SHP77 (cell line): ENCODE measurements at regions not wholly inside any gene's neighbourhood (a gene's known extent, or its start where the extent isn't known, plus 50 kb on each side); places are given as distances from the start of the nearest gene placed in this dataset.
"Not testable (repeated sequence)": the region's sequence is repeated elsewhere in the genome, so short reads cannot be mapped to it uniquely, and the experiment has no call there.

Experiments
- DNase-seq, 2 experiments: peaks; one replicate each; lab custom pipeline; 2025; lab: John Stamatoyannopoulos, UW

DNA sequence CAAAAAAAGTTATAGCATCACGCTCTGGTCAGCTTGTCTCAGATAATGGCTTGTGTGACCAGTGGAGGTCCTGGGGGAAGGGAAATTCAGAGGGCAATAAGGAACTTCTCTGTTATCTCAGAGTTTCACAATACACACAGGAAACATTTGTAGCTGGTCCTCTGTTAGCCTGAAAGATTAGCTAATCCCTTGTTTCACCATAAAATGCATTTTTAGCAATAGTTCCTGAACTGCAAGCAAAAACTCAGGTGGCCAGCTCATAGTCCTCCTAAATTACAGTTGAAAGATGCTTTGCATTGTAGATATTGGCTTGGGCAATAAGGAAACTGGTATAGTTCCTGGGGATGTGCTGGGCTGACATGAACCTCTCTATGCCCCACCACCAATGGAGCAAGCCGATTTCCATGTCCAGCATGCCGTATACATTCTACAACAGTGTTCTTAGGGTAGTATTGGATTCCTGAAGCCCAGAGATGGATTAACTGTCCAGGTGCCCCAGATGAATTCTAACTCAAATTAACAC is 141.5 kb upstream of the TBL1XR1 start:
- no peak for DNase-seq

DNA sequence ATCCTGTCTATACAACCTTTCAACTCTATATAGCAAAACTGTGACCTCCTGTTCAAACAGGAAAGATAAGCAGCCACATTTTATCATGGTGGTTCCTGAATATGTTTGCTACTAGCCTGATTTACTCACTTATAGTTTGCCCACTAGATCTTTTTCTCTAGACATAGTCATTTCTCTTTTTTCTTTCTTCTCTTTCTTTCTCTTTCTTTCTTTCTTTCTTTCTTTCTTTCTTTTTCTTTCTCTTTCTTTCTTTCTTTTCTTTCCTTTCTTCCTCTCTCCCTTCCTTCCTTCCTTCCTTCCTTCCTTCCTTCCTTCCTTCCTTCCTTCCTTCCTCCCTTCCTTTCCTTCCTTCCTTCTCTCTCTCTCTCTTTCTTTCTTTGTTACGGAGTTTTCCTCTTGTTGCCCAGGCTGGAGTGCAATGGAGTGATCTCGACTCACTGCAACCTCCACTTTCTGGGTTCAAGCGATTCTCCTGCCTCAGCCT is 142.0 kb upstream of the TBL1XR1 start:
- not testable (repeated sequence) for DNase-seq

DNA sequence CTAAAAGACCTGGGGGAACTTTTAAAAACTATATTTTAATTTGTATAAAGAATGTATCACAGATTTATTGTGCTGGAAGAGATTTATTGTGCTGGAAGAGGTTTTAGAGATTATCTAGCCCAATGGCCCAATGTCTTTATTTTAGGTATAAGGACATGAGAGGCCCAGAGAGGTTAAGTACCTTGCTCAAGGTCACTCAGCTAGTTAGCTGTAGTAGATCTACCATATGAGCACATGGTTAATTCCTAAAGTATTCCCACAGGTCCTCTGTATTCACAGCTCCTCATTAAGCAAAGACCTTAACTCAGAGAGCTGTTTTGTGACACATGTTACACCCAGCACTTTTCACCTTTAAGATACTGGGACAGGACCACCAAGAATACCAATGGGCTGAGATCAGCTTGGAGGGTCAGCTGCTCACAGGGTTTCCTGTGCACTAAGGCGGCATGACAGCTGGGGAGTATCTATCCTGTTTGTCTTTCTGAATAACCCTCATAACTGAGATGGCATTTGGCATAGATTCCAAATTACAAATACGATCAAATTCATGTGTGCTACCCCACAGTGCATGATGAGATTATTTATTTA is 143.1 kb upstream of the TBL1XR1 start:
- no peak for DNase-seq

DNA sequence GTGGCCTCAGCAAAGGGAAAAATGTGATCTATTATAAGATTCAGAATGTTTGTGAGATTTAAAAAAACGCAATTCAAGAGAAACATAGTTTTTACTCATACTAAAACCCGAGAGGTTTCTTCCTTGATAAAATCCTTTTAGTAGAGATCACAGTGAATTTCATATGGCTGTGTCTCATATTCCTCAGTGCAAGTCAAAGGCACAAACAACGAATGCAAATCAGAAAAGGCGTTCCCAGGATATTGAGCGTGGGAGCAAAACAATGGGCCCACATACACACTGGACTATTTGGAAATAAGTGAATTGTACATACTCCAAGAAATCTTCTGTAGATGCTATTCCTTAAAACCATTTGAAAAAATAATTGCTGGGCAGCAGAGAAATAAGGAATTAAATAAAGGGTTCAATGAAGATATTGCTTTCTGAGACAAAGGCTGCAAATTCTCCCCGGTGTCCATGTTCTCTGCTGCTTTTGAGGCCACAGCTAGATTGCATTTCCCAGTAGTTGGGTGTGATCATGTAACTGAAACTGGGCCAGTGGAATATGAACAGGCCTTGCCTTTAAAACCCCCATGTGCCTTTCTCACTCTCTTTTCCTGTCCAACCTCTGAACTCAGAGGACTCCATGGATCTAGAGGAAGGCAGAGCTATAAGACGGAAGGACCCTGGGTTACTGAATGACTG is 144.6 kb upstream of the TBL1XR1 start:
- DNase-seq, result no peak

DNA sequence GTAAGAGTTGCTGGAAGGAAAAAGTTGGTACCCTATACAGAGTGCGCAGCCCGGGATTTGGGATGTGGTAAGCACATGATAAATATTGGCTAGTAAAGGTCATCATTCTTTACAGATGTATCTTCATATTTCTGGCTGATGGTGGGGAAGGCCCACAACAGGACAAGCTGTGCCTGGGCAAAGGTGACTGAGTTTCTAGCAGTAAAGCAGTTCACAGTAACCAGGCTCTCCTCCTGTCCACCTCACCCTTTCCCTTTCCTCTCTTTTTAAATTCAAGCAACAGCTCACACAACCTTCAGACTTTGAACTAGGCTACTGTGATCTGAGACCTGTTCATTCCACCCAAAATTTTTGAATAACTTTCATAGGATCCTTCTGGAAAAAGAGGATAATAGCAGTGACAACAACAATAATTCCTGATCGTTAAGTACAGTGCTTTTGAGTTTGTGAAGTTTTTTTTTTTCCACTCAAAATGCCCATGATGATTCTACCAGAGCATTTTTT is 145.9 kb upstream of the TBL1XR1 start:
- no peak for DNase-seq

DNA sequence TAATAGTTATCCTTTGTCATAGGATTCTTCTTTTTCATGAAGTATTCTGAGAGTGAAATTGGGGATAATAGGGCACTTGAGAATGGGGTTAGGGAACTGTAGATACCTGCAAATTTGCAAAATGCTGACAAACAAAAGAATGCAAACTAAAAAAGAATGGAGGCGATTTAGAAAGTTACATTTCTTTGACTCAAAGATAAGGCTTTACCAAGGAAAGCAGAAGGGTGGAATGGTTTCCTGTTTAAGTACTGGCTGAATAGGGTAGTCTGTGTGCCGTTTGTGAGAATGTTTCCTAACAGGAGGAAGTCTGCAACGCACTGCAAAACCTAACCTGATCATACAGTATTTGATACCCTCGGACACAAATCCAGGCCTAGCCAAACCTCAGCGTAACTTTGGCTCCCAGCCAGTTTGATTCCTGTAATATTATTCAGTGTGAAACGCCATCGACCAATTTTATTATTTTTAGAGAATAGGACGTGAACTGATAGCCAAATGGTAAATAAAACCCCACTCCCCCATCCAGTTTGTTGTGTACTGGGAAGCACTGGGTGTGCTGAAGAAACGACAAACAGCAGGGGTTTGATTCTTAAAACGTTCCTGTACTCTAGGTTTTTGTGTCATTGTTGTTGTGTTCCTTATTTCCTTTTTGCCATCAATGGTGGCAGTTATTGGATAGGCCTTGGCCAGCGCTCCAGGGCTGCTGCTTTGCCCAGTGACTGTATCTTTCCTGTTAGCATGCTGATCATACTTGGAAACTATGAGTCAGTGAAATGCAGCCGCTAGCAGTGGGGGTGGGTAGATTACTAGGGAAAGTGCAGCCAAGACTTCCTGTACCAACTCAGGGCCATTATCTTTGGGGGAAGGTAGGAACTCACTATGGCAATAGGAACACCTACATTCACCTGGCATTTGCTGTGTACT is 148.0 kb upstream of the TBL1XR1 start:
- DNase-seq, result peak; percentile 85 to 91

DNA sequence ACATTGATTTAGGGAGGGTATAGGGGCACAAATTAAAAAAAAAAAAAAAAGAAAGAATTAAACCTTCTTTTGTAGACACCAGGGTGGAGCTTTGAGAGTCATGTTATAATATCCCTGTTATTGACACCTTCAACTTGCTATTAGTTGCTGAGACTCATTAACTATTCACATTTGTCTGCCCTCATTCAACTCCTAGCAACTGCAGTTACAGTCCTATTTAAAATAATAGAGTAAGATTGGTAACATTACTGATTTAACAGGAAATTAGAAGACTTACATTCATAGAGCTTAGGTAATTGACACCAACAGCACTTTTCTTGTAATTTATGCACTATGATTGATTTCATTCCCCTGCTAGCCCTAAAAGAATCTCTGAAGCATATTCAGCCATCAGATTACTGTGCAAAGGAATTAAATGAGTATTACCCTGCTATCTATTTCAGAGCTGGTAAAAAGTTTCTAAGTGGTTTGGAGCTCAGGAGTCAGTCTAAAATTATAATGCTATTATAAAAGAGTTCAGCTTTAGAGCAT is 148.8 kb upstream of the TBL1XR1 start:
- DNase-seq, result no peak

DNA sequence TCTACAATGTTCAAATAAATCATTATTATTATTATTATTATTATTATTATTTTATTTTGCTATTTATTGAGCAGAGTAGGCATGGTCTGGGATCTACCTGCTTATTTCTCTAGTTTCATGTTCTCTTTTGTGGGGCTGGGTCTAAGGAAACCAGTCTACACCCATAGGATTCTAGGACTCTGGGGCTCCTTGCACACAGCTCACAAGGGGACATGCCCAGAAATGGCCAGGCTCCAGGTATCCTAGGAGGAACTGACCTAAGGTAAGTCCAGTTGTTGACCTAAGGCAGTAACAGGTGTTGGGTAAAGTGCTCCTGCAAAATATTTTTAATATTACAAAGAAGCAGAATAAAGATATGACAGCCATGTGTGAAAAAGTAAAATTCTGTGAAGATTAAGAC is 149.6 kb upstream of the TBL1XR1 start:
- DNase-seq, result no peak

DNA sequence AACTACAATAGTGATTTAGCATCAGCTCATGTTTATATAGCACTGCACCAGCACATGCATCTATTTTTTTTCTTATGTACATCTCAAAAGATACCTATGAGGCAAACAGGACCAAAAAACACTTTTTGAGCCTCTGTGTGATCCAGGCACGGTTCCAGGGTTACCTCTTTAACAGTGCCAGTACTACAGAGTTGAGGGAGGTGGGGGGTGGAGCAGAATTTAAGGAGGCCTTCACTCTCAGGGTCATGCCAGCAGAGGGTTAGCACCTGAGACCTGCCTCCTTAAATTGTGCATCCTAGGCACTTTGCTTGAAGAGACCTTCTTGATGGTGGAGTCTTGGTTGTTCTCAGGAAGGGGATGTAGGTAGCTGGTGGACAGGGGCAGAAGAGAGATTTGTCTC is 150.3 kb upstream of the TBL1XR1 start:
- DNase-seq, result no peak

DNA sequence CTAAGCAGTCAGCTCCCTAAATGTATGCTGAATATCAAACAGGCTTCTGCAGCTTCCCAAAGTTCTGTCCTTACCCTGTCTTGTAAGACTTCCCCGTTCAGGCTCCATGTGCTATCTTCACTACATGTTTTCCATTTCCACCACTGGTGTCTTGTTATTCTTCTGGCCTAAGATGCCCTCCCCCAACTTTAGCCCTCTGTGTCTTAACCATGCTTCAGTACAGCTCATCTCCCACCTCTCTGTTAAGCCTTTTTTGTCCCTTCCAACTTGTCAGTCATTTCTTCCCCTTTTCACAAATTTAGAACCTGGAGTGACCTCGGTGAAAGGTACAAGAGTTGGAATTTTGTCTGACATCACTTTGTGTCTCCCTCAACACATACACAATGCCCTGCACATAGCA is 151.7 kb upstream of the TBL1XR1 start:
- no peak for DNase-seq

DNA sequence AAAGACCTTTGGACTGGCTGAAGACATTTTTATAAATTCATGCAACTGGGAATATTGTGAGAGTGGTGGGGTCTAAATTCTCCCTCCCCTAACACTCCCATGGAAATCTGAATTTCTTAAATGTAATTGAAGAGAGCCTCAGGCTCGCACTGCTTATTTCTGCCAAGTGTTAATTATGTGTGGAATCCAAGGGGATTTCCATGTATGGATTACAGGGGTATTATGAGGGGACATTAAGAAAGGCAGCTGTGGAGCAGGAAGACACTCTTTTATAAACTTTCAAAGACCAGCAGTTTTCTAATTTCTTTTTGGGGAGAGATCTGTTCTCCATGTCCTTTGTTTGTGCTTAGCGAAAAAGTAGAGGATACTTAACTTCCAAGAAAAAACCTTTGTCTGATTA is 152.1 kb upstream of the TBL1XR1 start:
- no peak for DNase-seq

DNA sequence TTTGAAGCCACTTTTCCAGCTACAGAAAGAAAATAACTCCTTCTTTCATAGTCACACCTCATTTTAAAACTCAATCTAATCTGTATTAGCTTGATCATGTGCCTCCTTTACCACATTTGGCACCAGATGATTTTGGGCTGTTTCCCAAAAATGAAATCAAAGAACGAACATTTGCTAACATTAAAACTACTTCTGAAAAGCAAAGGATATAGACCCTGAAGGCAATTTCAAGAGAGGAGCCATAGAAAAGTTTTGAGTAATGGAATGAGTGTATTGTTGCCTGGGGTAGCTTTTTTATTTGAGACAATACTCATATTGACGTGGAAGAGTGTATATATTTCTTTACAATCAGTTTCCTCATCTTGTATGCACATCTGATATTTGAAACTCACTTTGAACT is 152.8 kb upstream of the TBL1XR1 start:
- DNase-seq, result no peak

DNA sequence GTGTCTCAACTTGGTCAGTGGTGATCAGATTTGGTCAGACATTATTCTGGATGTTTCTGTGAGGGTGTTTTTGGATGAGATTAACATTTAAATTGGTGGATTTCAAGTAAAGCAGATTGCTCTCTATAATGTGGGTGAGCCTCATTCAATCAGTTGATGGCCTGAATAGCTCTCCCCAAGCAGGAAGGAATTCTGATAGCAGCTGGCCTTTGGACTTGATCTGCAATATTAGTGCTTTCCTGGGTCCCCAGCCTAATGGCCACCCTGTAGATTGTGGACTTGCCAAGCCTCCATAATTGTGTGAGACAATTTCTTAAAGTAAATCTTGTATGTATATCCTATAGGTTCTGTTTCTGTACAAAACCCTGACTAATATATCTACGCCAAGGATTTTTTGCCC is 153.9 kb upstream of the TBL1XR1 start:
- no peak for DNase-seq

DNA sequence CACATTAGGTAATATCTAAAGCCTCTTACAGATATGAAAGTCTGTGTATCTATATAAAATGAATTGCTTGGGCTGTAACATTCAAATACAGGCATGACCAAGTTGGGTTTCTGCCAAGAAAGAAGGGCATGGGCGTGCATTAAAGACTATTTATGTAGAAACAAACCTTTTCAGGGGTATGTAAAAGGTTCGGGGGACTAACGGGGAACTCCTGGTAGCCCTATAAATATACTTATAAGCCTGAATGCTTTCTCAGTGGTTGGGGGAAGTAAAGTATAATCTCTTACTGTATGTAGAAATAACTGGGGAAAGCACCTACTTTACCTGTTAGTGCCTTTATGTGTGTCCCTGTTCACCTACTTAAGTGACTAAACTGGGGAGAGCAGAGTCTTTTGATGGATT is 154.5 kb upstream of the TBL1XR1 start:
- no peak for DNase-seq

DNA sequence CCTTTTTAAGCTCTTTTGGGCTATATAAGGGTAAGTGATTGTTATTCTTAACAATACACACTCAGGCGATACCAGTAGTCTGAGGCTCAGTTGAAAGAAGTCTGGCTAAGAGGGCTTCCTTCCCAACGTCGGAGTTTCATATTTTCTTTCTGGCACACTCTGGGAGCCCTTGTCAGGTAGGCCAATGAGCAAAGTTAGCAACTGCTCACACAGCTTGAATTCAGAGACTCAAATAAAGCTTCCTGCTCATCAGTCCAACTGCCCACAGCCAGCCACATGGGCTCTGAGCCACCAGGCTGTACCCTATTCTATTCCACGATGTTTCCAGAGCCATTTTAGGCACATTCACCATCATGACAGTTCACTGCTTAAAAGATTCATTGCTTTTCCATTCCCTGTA is 155.1 kb upstream of the TBL1XR1 start:
- no peak for DNase-seq

DNA sequence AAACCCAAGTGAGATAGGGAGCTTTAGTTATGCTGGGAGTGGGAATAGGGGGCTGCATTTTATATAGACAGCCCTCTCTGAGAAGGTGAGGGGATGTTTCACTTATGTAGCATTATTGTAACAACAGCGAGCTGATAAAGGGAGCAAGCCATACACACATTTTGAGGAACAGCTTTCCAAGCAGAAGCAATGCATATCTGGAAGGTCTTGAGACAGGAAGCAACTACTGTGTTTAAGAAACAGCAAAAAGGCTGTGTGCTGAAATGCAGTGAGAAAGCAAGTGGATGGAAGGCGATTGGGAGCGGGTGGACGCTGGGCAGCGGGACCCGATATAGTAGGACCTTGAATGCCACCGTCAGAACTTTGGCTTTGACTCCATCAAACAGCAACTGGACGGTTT is 155.9 kb upstream of the TBL1XR1 start:
- DNase-seq, result no peak

DNA sequence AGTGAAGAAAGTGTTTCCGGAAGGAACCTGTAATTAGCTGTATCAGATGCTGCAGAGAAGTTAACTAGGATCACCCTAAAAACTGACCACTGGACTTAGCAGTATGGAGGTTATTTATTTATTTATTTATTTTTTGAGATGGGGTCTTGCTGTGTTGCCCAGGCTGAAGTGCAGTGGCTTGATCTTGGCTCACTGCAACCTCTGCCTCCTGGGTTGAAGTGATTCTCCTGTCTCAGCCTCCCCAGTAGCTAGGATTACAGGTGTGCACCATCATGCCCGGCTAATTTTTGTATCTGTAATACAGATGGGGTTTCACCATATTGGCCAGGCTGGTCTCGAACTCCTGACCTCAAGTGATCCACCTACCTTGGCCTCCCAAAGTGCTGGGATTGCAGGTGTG is 156.6 kb upstream of the TBL1XR1 start:
- not testable (repeated sequence) for DNase-seq

DNA sequence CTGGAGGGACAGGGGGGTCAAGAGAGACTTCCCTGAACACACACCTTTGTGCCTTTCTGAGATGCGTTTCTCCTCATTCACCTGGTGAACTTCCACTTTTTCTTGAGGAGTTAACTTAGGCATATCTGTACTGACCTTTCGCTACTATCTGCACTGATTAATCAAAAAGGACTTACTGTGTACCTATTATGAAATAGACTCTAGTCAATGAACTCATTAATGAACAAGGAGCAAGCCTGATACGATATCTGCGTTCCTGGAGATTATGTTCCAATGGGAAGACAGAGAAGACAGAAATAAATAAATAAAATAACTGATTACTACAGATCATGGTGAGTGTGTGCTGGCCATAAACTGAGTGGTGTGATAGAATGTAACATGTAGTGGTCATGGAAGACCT is 157.2 kb upstream of the TBL1XR1 start:
- DNase-seq, result no peak

DNA sequence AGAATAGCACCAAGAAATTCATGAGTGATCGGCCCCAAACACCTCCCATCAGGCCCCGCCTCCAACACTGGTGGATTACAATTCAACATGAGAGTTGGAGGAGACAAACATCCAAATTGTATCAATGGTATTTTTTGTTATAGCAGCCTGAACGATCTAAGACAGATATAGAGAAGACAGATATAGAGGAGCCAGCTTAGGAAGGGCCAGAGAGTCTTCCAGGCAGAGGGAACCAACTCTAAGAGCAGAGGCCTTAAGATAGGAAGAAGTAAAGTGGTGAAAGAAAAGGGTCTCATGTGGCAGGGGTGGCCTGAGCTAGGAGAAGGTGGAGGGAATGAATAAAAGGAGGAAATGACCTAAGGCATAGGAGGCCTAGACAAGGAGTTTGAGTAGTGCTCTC is 158.8 kb upstream of the TBL1XR1 start:
- DNase-seq, result no peak

DNA sequence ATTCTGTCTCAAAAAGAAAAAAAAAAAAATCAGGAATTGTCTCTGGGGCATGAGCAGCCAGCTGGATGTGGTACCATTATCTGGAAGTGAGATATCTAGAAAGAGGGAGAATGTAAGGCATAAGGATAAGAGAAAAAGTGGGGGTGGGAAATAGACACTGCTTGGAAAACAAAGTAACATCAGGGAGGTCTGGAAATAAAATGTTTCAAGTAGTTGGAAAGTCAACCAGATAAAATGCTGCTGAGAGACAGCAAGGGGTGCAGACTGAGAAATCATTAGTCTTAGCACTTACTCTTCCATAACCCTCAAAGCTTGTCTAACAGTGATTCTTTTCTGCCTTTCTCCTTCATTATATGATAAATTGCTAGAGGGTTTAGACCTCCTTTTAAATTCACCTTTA is 159.7 kb upstream of the TBL1XR1 start:
- no peak for DNase-seq

DNA sequence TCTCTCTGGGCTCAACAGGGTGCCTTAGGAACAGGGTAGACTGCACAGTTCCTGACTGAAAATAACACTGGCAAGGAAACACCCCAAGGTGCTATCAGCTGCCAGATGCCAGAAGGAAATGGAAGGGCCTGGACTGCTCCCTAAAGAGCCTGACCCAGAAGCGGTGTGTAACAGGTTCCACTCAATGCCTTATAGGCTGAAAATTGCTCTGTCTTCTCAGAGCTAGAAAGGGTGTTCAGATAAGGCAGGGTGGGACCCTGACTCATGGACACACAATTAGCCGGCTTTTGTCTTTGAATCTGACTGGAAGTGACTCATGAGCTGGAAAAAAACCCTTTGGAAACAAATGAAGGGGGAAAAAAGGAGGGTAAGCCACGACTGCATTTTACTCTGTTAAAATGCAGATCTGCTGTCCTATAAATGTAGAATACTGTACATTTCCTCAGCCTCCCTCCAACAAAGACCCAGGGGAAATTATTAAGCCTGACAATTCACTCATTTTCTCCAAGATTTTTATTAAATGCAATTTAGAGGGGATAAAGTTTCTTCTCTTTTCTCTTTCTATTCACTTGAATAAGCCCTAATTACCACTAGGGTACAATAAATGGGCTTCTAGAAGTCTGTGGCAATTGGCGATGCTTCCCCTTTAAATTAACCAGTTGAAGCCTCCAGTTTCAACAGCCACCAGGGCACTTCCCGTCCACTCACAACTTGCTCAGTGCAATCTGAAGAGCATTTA is 160.2 kb upstream of the TBL1XR1 start:
- DNase-seq, result peak; percentile 42 to 44
